ENCODE measurements at regions not wholly inside any gene's neighbourhood (a gene's known extent, or its start where the extent isn't known, plus 50 kb on each side); places are given as distances from the start of the nearest gene placed in this dataset.

- FAIRE-seq (no peak), DNase-seq (no peak)
- Histone ChIP-seq H3K27me3 (ENCODE audit: control insufficient read depth, insufficient read depth, low read length) (no peaks in the 10 kb centered on the region), H3K4me3 (ENCODE audit: low read length in 3 of 3) (no peak overlapping the region), H3K9ac (ENCODE audit: low read length in 3 of 3) (no peak overlapping the region), H3K27ac (ENCODE audit: low read depth in 2 of 2, low read length in 2 of 2) (no peak overlapping the region), H3K4me1 (ENCODE audit: control insufficient read depth in 2 of 3, insufficient read depth in 2 of 3, low read depth in 1 of 3, low read length in 3 of 3) (no peaks in the 10 kb centered on the region), H3K36me3 (ENCODE audit: control insufficient read depth in 2 of 3, insufficient read depth in 3 of 3, low read length in 3 of 3) (no peaks in the 10 kb centered on the region), H3K9me3 (ENCODE audit: control insufficient read depth in 2 of 3, insufficient read depth in 1 of 3, low read length in 3 of 3) (no peaks in the 10 kb centered on the region)
- TF ChIP-seq CTCF (IDR thresholded peaks at IDR 0.05; ENCODE audit: borderline replicate concordance, extremely low read depth, insufficient read depth), result no peak
- intact Hi-C loops (cut with DNase I), result no loop called here
Observed at GRCh38 chr4:30856795-30857564, 136.8 kb downstream of the PCDH7 start.

- H3K36me3 ChIP-seq (ENCODE audit: control insufficient read depth in 2 of 3, insufficient read depth in 3 of 3, low read length in 3 of 3), result no peaks in the 10 kb centered on the region
- FAIRE-seq (no peak), DNase-seq (no peak)
- H3K27me3 ChIP-seq (ENCODE audit: control insufficient read depth, insufficient read depth, low read length), result no peaks in the 10 kb centered on the region
- H3K4me3 ChIP-seq (ENCODE audit: low read length in 3 of 3), result no peak overlapping the region
- no peak overlapping the region for H3K9ac ChIP-seq (ENCODE audit: low read length in 3 of 3)
- H3K4me1 ChIP-seq (ENCODE audit: control insufficient read depth in 2 of 3, insufficient read depth in 2 of 3, low read depth in 1 of 3, low read length in 3 of 3), result no peaks in the 10 kb centered on the region
- H3K9me3 ChIP-seq (ENCODE audit: control insufficient read depth in 2 of 3, insufficient read depth in 1 of 3, low read length in 3 of 3), result no peaks in the 10 kb centered on the region
- no peak overlapping the region for H3K27ac ChIP-seq (ENCODE audit: low read depth in 2 of 2, low read length in 2 of 2)
- intact Hi-C loops (cut with DNase I), result no loop called here
- TF ChIP-seq CTCF (IDR thresholded peaks at IDR 0.05; ENCODE audit: borderline replicate concordance, extremely low read depth, insufficient read depth), result no peak
Observed at GRCh38 chr4:30860978-30861377, 140.8 kb downstream of the PCDH7 start.

- H3K4me3 ChIP-seq (ENCODE audit: low read length in 3 of 3), result no peak overlapping the region
- no peak for TF ChIP-seq CTCF (IDR thresholded peaks at IDR 0.05; ENCODE audit: borderline replicate concordance, extremely low read depth, insufficient read depth)
- DNase-seq (no peak), FAIRE-seq (no peak)
- intact Hi-C loops (cut with DNase I), result no loop called here
- H3K27me3 ChIP-seq (ENCODE audit: control insufficient read depth, insufficient read depth, low read length), result no peaks in the 10 kb centered on the region
- H3K4me1 ChIP-seq (ENCODE audit: control insufficient read depth in 2 of 3, insufficient read depth in 2 of 3, low read depth in 1 of 3, low read length in 3 of 3), result peaks cover 0 to 2% (median 0%) of the 10 kb centered on the region in 3 donors
- no peak overlapping the region for H3K27ac ChIP-seq (ENCODE audit: low read depth in 2 of 2, low read length in 2 of 2)
- H3K9me3 ChIP-seq (ENCODE audit: control insufficient read depth in 2 of 3, insufficient read depth in 1 of 3, low read length in 3 of 3), result no peaks in the 10 kb centered on the region
- H3K9ac ChIP-seq (ENCODE audit: low read length in 3 of 3), result no peak overlapping the region
- H3K36me3 ChIP-seq (ENCODE audit: control insufficient read depth in 2 of 3, insufficient read depth in 3 of 3, low read length in 3 of 3), result no peaks in the 10 kb centered on the region
Observed at GRCh38 chr4:30862196-30862595, 142.0 kb downstream of the PCDH7 start.

Measured in kidney (tissue), 13 donors.